MM.1S (cell line): ENCODE measurements at regions not wholly inside any gene's neighbourhood (a gene's known extent, or its start where the extent isn't known, plus 50 kb on each side); places are given as distances from the start of the nearest gene placed in this dataset.

Experiments used
- DNase-seq: peaks from one replicate; pipeline ENCODE4 v3.0.0-alpha.2; 2015
- H2AFZ ChIP-seq: fragments of 300-600 bp; sonication (generic); 2 replicates; pipeline ENCODE4 v1.6.0; 2016; ENCODE audit warnings: antibody characterized with exemption, low read length
- H3F3A ChIP-seq: fragments of 300-600 bp; sonication (generic); 2 replicates; pipeline ENCODE4 v1.6.1; 2016; ENCODE audit warnings: mild to moderate bottlenecking, antibody characterized with exemption, low read length, moderate library complexity, mixed read lengths; ENCODE audit not compliant: insufficient read depth
- H3K27ac ChIP-seq: fragments of 300-600 bp; sonication (generic); 2 replicates; pipeline ENCODE4 v1.5.1; 2016; ENCODE audit warnings: mild to moderate bottlenecking, low read length
- H3K27me3 ChIP-seq: fragments of 300-600 bp; sonication (generic); replicated peaks from 2 replicates; pipeline ENCODE4 v1.6.0; 2016; ENCODE audit warnings: low read length; ENCODE audit not compliant: insufficient read depth
- H3K36me3 ChIP-seq: fragments of 300-600 bp; sonication (generic); replicated peaks from 2 replicates; pipeline ENCODE4 v1.6.1; 2016; ENCODE audit warnings: mild to moderate bottlenecking, low read length, mixed read lengths; ENCODE audit not compliant: insufficient read depth
- H3K4me1 ChIP-seq: fragments of 300-600 bp; sonication (generic); 2 replicates; pipeline ENCODE4 v1.6.1; 2016; ENCODE audit warnings: low read length, mixed read lengths
- H3K4me2 ChIP-seq: fragments of 300-600 bp; sonication (generic); 2 replicates; pipeline ENCODE4 v1.6.0; 2016; ENCODE audit warnings: low read depth, low read length
- H3K4me3 ChIP-seq: fragments of 300-600 bp; sonication (generic); 2 replicates; pipeline ENCODE4 v1.5.1; 2016; ENCODE audit warnings: low read length, mixed read lengths
- H3K79me2 ChIP-seq: fragments of 300-600 bp; sonication (generic); 2 replicates; pipeline ENCODE4 v1.6.1; 2016; ENCODE audit warnings: mixed run types, low read length, mixed read lengths
- H3K9ac ChIP-seq: fragments of 300-600 bp; sonication (generic); 2 replicates; pipeline ENCODE4 v1.6.1; 2016; ENCODE audit warnings: low read length, mixed read lengths
- H3K9me2 ChIP-seq: fragments of 300-600 bp; sonication (generic); replicated peaks from 2 replicates; pipeline ENCODE4 v1.6.1; 2016; ENCODE audit warnings: mild to moderate bottlenecking, low read length, mixed read lengths; ENCODE audit not compliant: insufficient read depth
- H3K9me3 ChIP-seq: fragments of 300-600 bp; sonication (generic); replicated peaks from 2 replicates; pipeline ENCODE4 v1.6.1; 2016; ENCODE audit warnings: mild to moderate bottlenecking, low read length, mixed read lengths; ENCODE audit not compliant: insufficient read depth
- H4K20me1 ChIP-seq: fragments of 300-600 bp; sonication (generic); 2 replicates; pipeline ENCODE4 v1.6.1; 2016; ENCODE audit warnings: mild to moderate bottlenecking, low read length, moderate library complexity, mixed read lengths; ENCODE audit not compliant: insufficient read depth
- EZH2 ChIP-seq: fragments of 300-600 bp; sonication (generic); optimal IDR thresholded peaks from 2 replicates; pipeline ENCODE3; 2017; ENCODE audit warnings: low read depth, mild to moderate bottlenecking, antibody characterized with exemption, low read length, mixed read lengths
- EZH2phosphoT487 ChIP-seq: fragments of 300-600 bp; sonication (generic); IDR thresholded peaks from 2 replicates; pipeline ENCODE4 v1.6.1; 2018; ENCODE audit warnings: antibody characterized with exemption, low read length
- TF ChIP-seq, protein P1 (sequence below): fragments of 300-600 bp; sonication (generic); IDR thresholded peaks from 2 replicates; pipeline ENCODE4 v1.5.1; 2016; ENCODE audit warnings: antibody characterized with exemption, low read length, mixed read lengths

DNA sequence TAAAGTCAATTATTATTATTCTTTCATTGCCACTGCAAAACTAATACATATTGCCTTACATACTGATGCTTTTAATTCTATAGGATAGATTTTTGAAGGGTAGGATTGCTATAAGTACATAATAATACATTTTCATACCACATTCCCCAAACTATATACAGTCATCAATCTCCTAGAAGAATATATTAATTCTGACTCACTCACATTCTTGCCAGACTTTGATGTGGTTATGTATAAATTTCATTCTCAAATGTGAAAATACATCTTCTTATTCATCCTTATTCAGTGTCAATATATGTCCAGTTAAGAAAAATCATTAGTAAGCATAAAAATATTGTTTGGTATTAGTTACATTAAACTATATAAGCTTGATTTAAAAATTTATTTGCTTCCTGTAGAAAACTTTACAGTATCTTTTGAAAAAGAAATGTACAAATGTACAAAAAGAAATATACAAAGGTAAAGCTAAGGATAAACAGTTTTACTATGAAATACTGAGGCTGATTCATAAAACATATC is 458.8 kb upstream of the CNTN5 start:
- H3K27me3 ChIP-seq, result no peaks in the 10 kb centered on the region
- H3K4me2 ChIP-seq, result no peak overlapping the region
- no peaks in the 10 kb centered on the region for H3K36me3 ChIP-seq
- H3K79me2 ChIP-seq, result no peaks in the 10 kb centered on the region
- H4K20me1 ChIP-seq, result no peaks in the 10 kb centered on the region
- no peaks in the 10 kb centered on the region for H3F3A ChIP-seq
- no peaks in the 10 kb centered on the region for H3K9me2 ChIP-seq
- no peak overlapping the region for H3K27ac ChIP-seq
- no peak overlapping the region for H2AFZ ChIP-seq
- no peak for DNase-seq
- no peaks in the 10 kb centered on the region for H3K9me3 ChIP-seq
- H3K4me1 ChIP-seq, result no peaks in the 10 kb centered on the region
- no peak overlapping the region for H3K4me3 ChIP-seq
- H3K9ac ChIP-seq, result no peak overlapping the region
- no peak for TF ChIP-seq EZH2phosphoT487
- TF ChIP-seq, protein P1, sequence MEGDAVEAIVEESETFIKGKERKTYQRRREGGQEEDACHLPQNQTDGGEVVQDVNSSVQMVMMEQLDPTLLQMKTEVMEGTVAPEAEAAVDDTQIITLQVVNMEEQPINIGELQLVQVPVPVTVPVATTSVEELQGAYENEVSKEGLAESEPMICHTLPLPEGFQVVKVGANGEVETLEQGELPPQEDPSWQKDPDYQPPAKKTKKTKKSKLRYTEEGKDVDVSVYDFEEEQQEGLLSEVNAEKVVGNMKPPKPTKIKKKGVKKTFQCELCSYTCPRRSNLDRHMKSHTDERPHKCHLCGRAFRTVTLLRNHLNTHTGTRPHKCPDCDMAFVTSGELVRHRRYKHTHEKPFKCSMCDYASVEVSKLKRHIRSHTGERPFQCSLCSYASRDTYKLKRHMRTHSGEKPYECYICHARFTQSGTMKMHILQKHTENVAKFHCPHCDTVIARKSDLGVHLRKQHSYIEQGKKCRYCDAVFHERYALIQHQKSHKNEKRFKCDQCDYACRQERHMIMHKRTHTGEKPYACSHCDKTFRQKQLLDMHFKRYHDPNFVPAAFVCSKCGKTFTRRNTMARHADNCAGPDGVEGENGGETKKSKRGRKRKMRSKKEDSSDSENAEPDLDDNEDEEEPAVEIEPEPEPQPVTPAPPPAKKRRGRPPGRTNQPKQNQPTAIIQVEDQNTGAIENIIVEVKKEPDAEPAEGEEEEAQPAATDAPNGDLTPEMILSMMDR, result no peak

DNA sequence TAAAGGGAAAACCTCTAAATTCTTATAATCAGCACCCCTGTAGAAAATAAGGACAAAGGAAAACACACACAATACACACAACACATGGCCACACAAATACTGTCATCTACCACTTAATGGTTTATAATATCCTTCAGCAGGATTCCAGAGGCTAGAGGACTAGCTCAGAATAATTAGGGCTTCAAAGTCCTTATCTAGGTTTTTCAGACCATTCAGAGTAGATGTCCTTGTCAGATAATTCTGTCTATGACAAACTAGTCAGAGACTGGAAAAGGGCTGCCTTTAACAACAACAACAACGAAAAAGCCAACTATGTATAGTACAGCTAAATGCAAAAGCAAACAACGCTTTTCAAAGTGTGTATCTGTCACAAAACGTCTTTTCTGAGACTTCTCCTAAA is 456.5 kb upstream of the CNTN5 start:
- Histone ChIP-seq H3K27ac (no peak overlapping the region), H4K20me1 (no peaks in the 10 kb centered on the region), H3K27me3 (no peaks in the 10 kb centered on the region), H3F3A (no peaks in the 10 kb centered on the region), H3K4me1 (no peaks in the 10 kb centered on the region), H2AFZ (no peak overlapping the region), H3K4me3 (no peak overlapping the region), H3K9ac (no peak overlapping the region), H3K36me3 (no peaks in the 10 kb centered on the region), H3K4me2 (no peak overlapping the region), H3K9me2 (no peaks in the 10 kb centered on the region), H3K9me3 (no peaks in the 10 kb centered on the region), H3K79me2 (no peaks in the 10 kb centered on the region)
- no peak for DNase-seq
- TF ChIP-seq, protein P1, result no peak

- Histone ChIP-seq H3K9me3 (no peaks in the 10 kb centered on the region), H3K79me2 (no peaks in the 10 kb centered on the region), H3K9ac (no peak overlapping the region), H2AFZ (no peak overlapping the region), H3K36me3 (no peaks in the 10 kb centered on the region), H3K9me2 (no peaks in the 10 kb centered on the region), H3K4me1 (no peaks in the 10 kb centered on the region), H4K20me1 (no peaks in the 10 kb centered on the region), H3K4me3 (no peak overlapping the region), H3K27me3 (no peaks in the 10 kb centered on the region), H3K27ac (no peak overlapping the region), H3K4me2 (no peak overlapping the region), H3F3A (no peaks in the 10 kb centered on the region)
- TF ChIP-seq, protein P1, result no peak
- TF ChIP-seq EZH2phosphoT487, result no peak
- no peak for TF ChIP-seq EZH2
- no peak for DNase-seq
Measured at GRCh38 chr11:98564881-98565280, 455.9 kb upstream of the CNTN5 start.
